LNCaP clone FGC (cell line): ENCODE measurements at regions not wholly inside any gene's neighbourhood (a gene's known extent, or its start where the extent isn't known, plus 50 kb on each side); places are given as distances from the start of the nearest gene placed in this dataset.

Experiments used
- DNase-seq: peaks from one replicate; pipeline ENCODE4 v3.0.0-alpha.2; 2011; ENCODE audit warnings: low read depth
- H3K4me3 ChIP-seq: 2 replicates; pipeline ENCODE4 v1.5.1; 2011; ENCODE audit warnings: mild to moderate bottlenecking, low read depth, low read length, control low read depth
- CTCF ChIP-seq: IDR thresholded peaks from 2 replicates; pipeline ENCODE4 v1.5.1; 2012; ENCODE audit warnings: mild to moderate bottlenecking; ENCODE audit not compliant: control insufficient read depth, insufficient read depth; ENCODE audit errors: extremely low read depth

- TF ChIP-seq CTCF: no peak
- no peak overlapping the region for H3K4me3 ChIP-seq
- DNase-seq: no peak
These were observed 249.4 kb upstream of the TFAP2D start for GRCh38 chr6:50463931-50464330.

- no peak for TF ChIP-seq CTCF
- DNase-seq: no peak
- no peak overlapping the region for H3K4me3 ChIP-seq
These were observed 245.4 kb upstream of the TFAP2D start for GRCh38 chr6:50467931-50468330.

- DNase-seq: no peak
- no peak for TF ChIP-seq CTCF
- H3K4me3 ChIP-seq: no peak overlapping the region
These were observed 242.3 kb upstream of the TFAP2D start for GRCh38 chr6:50471041-50471440.

- no peak for DNase-seq
- no peak for TF ChIP-seq CTCF
- H3K4me3 ChIP-seq: no peak overlapping the region
These were observed 203.0 kb upstream of the TFAP2D start for GRCh38 chr6:50510361-50510760.

- no peak for DNase-seq
- no peak overlapping the region for H3K4me3 ChIP-seq
- no peak for TF ChIP-seq CTCF
These were observed 192.7 kb upstream of the TFAP2D start for GRCh38 chr6:50520326-50521266.

GRCh38 chr6:50524341-50524740, 189.0 kb upstream of the TFAP2D start:
- no peak overlapping the region for H3K4me3 ChIP-seq
- no peak for DNase-seq
- no peak for TF ChIP-seq CTCF

- no peak overlapping the region for H3K4me3 ChIP-seq
- TF ChIP-seq CTCF: no peak
- DNase-seq: no peak
These were observed 185.3 kb upstream of the TFAP2D start for GRCh38 chr6:50527985-50528384.
